ENCODE measurements at regions not wholly inside any gene's neighbourhood (a gene's known extent, or its start where the extent isn't known, plus 50 kb on each side); places are given as distances from the start of the nearest gene placed in this dataset.

DNA sequence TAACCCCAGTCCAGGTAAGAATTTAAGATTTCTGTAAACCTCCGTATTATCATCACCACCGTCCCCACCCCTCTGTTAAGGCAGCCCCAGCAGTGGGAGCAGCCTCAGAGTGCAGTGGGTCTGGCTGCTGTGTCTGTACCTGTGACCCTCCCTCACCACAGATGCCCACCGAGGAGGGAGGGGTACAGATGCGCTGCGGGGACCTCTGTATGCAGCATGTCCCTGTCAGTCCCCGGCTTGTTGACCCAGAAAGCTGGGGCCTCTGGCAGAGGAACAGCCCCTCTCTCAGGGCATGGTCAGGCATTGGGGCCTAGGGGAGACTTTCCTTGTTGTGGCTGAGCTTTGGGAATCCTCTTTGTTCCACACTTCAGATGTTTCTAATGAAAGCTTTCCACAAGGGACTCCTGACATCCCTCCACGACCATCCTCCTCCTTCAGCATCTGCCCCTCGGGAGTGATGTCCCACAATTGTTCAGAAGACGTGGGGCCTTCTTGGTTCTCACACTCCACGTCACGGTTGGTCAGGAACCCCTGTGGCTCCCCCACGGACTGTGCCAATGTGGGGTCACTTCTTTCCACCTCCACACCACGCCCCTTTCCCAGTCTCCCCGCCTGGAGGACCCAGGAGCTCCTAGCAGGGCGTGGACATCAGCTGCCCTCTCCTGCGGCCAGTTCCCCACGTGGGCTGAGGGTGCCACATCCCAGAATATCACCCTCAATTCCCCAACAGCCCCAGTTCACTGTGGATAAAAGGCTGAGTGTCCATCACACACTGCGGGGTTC lies 384.2 kb upstream of the MYT1L start:
- no peaks in the 10 kb centered on the region for H3K36me3 ChIP-seq (ENCODE audit: control insufficient read depth in 1 of 2, insufficient read depth in 2 of 2, low read depth in 1 of 2, low read length in 2 of 2)

DNA sequence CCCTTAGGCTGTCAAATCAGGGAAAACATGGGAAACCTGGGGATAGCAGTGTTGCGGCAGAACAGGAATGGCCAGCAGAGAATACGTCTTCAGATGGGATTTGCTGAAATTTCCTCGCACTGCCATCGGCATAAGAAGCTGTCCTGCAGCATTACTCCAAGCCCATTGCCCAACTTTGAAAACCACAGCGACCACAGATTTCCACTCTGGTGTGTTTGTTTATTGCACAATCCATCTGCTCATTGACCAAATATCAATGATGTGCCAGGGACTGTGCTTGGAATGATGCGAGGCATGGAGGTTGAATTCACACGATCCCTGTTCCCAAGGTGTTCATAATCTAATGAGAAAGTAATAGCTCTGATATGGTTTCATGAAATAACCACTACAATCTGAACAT lies 383.3 kb upstream of the MYT1L start:
- no peak for DNase-seq
- Histone ChIP-seq H2AK5ac (ENCODE audit: low read length, severe bottlenecking) (no peak overlapping the region), H2BK12ac (ENCODE audit: low read length in 2 of 2) (no peak overlapping the region), H2BK120ac (ENCODE audit: low read depth, low read length) (no peak overlapping the region), H3K4me1 (ENCODE audit: control insufficient read depth, insufficient read depth, low read depth, low read length) (no peaks in the 10 kb centered on the region), H2BK15ac (ENCODE audit: low read depth, poor library complexity, severe bottlenecking) (no peak overlapping the region), H3K4ac (ENCODE audit: low read depth in 1 of 2, low read length in 2 of 2) (no peak overlapping the region), H3K36me3 (ENCODE audit: control insufficient read depth in 1 of 2, insufficient read depth in 2 of 2, low read depth in 1 of 2, low read length in 2 of 2) (no peaks in the 10 kb centered on the region), H3K14ac (ENCODE audit: low read length in 2 of 2) (no peak overlapping the region), H3K4me3 (ENCODE audit: insufficient read depth in 1 of 2, low read depth in 1 of 2, low read length in 2 of 2) (no peak overlapping the region), H3K4me2 (ENCODE audit: low read length, poor library complexity, severe bottlenecking) (no peak overlapping the region), H3K79me1 (replicated peaks; ENCODE audit: low read length, poor library complexity, severe bottlenecking) (no peaks in the 10 kb centered on the region), H2BK5ac (ENCODE audit: low read depth, low read length, poor library complexity, severe bottlenecking) (no peak overlapping the region), H3K9ac (ENCODE audit: low read length) (no peak overlapping the region), H4K8ac (ENCODE audit: low read length) (no peak overlapping the region), H3K9me3 (ENCODE audit: control insufficient read depth, low read length) (no peaks in the 10 kb centered on the region), H3K23ac (ENCODE audit: low read length in 2 of 2) (no peak overlapping the region), H3K27ac (ENCODE audit: low read length, poor library complexity, severe bottlenecking) (no peak overlapping the region), H2AFZ (ENCODE audit: low read depth, low read length) (no peak overlapping the region), H4K91ac (ENCODE audit: low read length) (no peak overlapping the region), H3K18ac (ENCODE audit: low read depth in 1 of 2, low read length in 2 of 2) (no peak overlapping the region), H3K27me3 (ENCODE audit: control insufficient read depth in 1 of 2, insufficient read depth in 1 of 2, low read length in 2 of 2) (peaks cover 0 to 5% of the 10 kb centered on the region in 2 experiments)
- 85% methylated on average over 6 of the region's 7 CpGs for WGBS

More for the DNA sequence above, 384.2 kb upstream of the MYT1L start:
- Histone ChIP-seq H2AK5ac (ENCODE audit: low read length, severe bottlenecking) (no peak overlapping the region), H3K9ac (ENCODE audit: low read length) (no peak overlapping the region), H2BK12ac (ENCODE audit: low read length in 2 of 2) (no peak overlapping the region), H4K91ac (ENCODE audit: low read length) (no peak overlapping the region), H3K4me3 (ENCODE audit: insufficient read depth in 1 of 2, low read depth in 1 of 2, low read length in 2 of 2) (no peak overlapping the region), H2BK120ac (ENCODE audit: low read depth, low read length) (no peak overlapping the region), H2AFZ (ENCODE audit: low read depth, low read length) (no peak overlapping the region), H3K27me3 (ENCODE audit: control insufficient read depth in 1 of 2, insufficient read depth in 1 of 2, low read length in 2 of 2) (no peaks in the 10 kb centered on the region), H3K4me1 (ENCODE audit: control insufficient read depth, insufficient read depth, low read depth, low read length) (no peaks in the 10 kb centered on the region), H2BK15ac (ENCODE audit: low read depth, poor library complexity, severe bottlenecking) (no peak overlapping the region), H3K14ac (ENCODE audit: low read length in 2 of 2) (no peak overlapping the region), H3K79me1 (replicated peaks; ENCODE audit: low read length, poor library complexity, severe bottlenecking) (no peaks in the 10 kb centered on the region), H3K4me2 (ENCODE audit: low read length, poor library complexity, severe bottlenecking) (no peak overlapping the region), H3K27ac (ENCODE audit: low read length, poor library complexity, severe bottlenecking) (no peak overlapping the region), H2BK5ac (ENCODE audit: low read depth, low read length, poor library complexity, severe bottlenecking) (no peak overlapping the region), H3K9me3 (ENCODE audit: control insufficient read depth, low read length) (peaks cover under 1% of the 10 kb centered on the region), H3K23ac (ENCODE audit: low read length in 2 of 2) (no peak overlapping the region), H3K4ac (ENCODE audit: low read depth in 1 of 2, low read length in 2 of 2) (no peak overlapping the region), H3K18ac (ENCODE audit: low read depth in 1 of 2, low read length in 2 of 2) (no peak overlapping the region), H4K8ac (ENCODE audit: low read length) (no peak overlapping the region)
- 74% methylated on average over 16 of the region's 18 CpGs for WGBS
- no peak for DNase-seq

DNA sequence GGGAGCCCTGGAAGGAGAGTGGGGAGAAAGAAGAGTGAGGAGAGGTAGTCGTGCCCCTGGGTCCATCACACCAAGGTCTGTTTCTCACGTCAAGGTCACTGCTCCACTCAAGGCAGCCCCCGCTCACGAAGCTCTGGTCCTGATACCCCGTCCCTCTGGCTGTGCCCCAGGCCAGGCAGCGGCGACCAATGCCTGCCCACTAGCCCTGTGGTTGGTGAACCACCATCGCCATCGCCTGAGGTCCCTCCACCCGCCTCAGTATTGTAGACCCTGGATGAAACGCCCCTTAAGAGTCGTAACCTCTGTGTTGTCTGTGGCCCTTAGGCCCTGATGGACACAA lies 378.3 kb upstream of the MYT1L start:
- no peak overlapping the region for H3K9ac ChIP-seq (ENCODE audit: low read length)
- no peaks in the 10 kb centered on the region for H3K9me3 ChIP-seq (ENCODE audit: control insufficient read depth, low read length)
- no peak overlapping the region for H2AK5ac ChIP-seq (ENCODE audit: low read length, severe bottlenecking)
- no peak for DNase-seq
- H3K4ac ChIP-seq (ENCODE audit: low read depth in 1 of 2, low read length in 2 of 2) = no peak overlapping the region
- no peak overlapping the region for H3K23ac ChIP-seq (ENCODE audit: low read length in 2 of 2)
- no peaks in the 10 kb centered on the region for H3K4me1 ChIP-seq (ENCODE audit: control insufficient read depth, insufficient read depth, low read depth, low read length)
- H3K4me3 ChIP-seq (ENCODE audit: insufficient read depth in 1 of 2, low read depth in 1 of 2, low read length in 2 of 2) = no peak overlapping the region
- 86% methylated on average over 12 of the region's 12 CpGs for WGBS
- H3K79me1 ChIP-seq (replicated peaks; ENCODE audit: low read length, poor library complexity, severe bottlenecking) = no peaks in the 10 kb centered on the region
- H2BK120ac ChIP-seq (ENCODE audit: low read depth, low read length) = no peak overlapping the region
- H2BK12ac ChIP-seq (ENCODE audit: low read length in 2 of 2) = no peak overlapping the region
- H3K27ac ChIP-seq (ENCODE audit: low read length, poor library complexity, severe bottlenecking) = no peak overlapping the region
- H2BK5ac ChIP-seq (ENCODE audit: low read depth, low read length, poor library complexity, severe bottlenecking) = no peak overlapping the region
- no peak overlapping the region for H2BK15ac ChIP-seq (ENCODE audit: low read depth, poor library complexity, severe bottlenecking)
- H3K4me2 ChIP-seq (ENCODE audit: low read length, poor library complexity, severe bottlenecking) = no peak overlapping the region
- no peak overlapping the region for H3K14ac ChIP-seq (ENCODE audit: low read length in 2 of 2)
- H4K8ac ChIP-seq (ENCODE audit: low read length) = no peak overlapping the region
- H3K36me3 ChIP-seq (ENCODE audit: control insufficient read depth in 1 of 2, insufficient read depth in 2 of 2, low read depth in 1 of 2, low read length in 2 of 2) = no peaks in the 10 kb centered on the region
- peaks cover 0 to 28% of the 10 kb centered on the region in 2 experiments for H3K27me3 ChIP-seq (ENCODE audit: control insufficient read depth in 1 of 2, insufficient read depth in 1 of 2, low read length in 2 of 2)
- no peak overlapping the region for H2AFZ ChIP-seq (ENCODE audit: low read depth, low read length)
- H4K91ac ChIP-seq (ENCODE audit: low read length) = no peak overlapping the region
- no peak overlapping the region for H3K18ac ChIP-seq (ENCODE audit: low read depth in 1 of 2, low read length in 2 of 2)

DNA sequence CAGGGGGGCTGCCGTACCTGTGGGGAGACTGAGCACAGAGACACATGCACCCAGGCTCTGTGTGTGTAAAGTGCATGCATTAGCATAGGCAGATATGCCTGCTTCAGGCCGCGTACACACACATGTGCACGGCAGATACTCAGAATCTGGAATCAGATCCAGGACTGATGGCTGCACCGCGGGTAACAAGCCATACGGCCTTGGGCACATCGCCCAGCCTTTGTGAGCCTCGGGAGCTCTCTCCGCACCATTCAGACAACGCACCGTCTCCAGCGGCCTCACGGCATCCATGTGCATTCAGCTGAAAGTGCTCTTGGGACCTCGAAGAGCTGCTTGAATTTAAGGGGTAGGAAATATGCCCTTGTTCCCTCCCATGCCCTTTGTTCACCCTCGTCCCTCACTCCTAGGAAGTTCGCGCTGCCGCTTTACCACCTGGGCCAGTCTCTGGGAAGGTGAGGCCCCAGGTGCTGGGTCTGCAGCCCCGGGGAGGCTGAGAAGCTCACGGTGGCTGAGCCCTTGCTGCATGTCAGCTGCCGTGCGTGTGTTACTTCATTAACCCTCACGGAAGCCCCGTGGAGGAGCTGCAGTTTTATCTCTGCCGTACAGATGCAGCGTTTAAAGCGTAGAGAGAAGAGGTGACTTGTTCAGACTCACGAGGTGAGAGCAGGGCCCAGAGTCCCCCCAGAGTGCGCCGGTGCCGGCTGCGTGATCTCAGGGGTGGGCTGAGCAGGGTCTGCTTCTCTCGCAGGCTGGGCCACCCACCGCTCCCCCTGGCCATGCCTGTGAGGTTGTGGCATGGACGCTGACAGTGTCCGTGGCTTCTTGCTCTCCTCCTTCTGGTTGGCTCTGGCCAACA lies 377.7 kb upstream of the MYT1L start:
- no peak overlapping the region for H3K4me2 ChIP-seq (ENCODE audit: low read length, poor library complexity, severe bottlenecking)
- H2BK15ac ChIP-seq (ENCODE audit: low read depth, poor library complexity, severe bottlenecking) = no peak overlapping the region
- H3K4ac ChIP-seq (ENCODE audit: low read depth in 1 of 2, low read length in 2 of 2) = no peak overlapping the region
- H2BK120ac ChIP-seq (ENCODE audit: low read depth, low read length) = no peak overlapping the region
- H3K27me3 ChIP-seq (ENCODE audit: control insufficient read depth in 1 of 2, insufficient read depth in 1 of 2, low read length in 2 of 2) = peaks cover 0 to 28% of the 10 kb centered on the region in 2 experiments
- no peak for DNase-seq
- H3K36me3 ChIP-seq (ENCODE audit: control insufficient read depth in 1 of 2, insufficient read depth in 2 of 2, low read depth in 1 of 2, low read length in 2 of 2) = no peaks in the 10 kb centered on the region
- H2AK5ac ChIP-seq (ENCODE audit: low read length, severe bottlenecking) = no peak overlapping the region
- H3K23ac ChIP-seq (ENCODE audit: low read length in 2 of 2) = no peak overlapping the region
- no peaks in the 10 kb centered on the region for H3K79me1 ChIP-seq (replicated peaks; ENCODE audit: low read length, poor library complexity, severe bottlenecking)
- no peak overlapping the region for H3K27ac ChIP-seq (ENCODE audit: low read length, poor library complexity, severe bottlenecking)
- H4K91ac ChIP-seq (ENCODE audit: low read length) = no peak overlapping the region
- H3K4me3 ChIP-seq (ENCODE audit: insufficient read depth in 1 of 2, low read depth in 1 of 2, low read length in 2 of 2) = no peak overlapping the region
- no peaks in the 10 kb centered on the region for H3K9me3 ChIP-seq (ENCODE audit: control insufficient read depth, low read length)
- H3K14ac ChIP-seq (ENCODE audit: low read length in 2 of 2) = no peak overlapping the region
- no peaks in the 10 kb centered on the region for H3K4me1 ChIP-seq (ENCODE audit: control insufficient read depth, insufficient read depth, low read depth, low read length)
- H2AFZ ChIP-seq (ENCODE audit: low read depth, low read length) = no peak overlapping the region
- H3K18ac ChIP-seq (ENCODE audit: low read depth in 1 of 2, low read length in 2 of 2) = no peak overlapping the region
- no peak overlapping the region for H2BK12ac ChIP-seq (ENCODE audit: low read length in 2 of 2)
- no peak overlapping the region for H3K9ac ChIP-seq (ENCODE audit: low read length)
- 92% methylated on average over 37 of the region's 37 CpGs for WGBS
- H2BK5ac ChIP-seq (ENCODE audit: low read depth, low read length, poor library complexity, severe bottlenecking) = no peak overlapping the region
- H4K8ac ChIP-seq (ENCODE audit: low read length) = no peak overlapping the region

Measured in mesenchymal stem cell (in vitro differentiated cells and primary cell).